SHP77 (cell line): ENCODE measurements at regions not wholly inside any gene's neighbourhood (a gene's known extent, or its start where the extent isn't known, plus 50 kb on each side); places are given as distances from the start of the nearest gene placed in this dataset.
A peak's percentile ranks its signal among the peaks of the same experiment; 100 is the strongest.
"Not testable (repeated sequence)": the region's sequence is repeated elsewhere in the genome, so short reads cannot be mapped to it uniquely, and the experiment has no call there.

Source experiments
- DNase-seq, 2 experiments: peaks; one replicate each; lab custom pipeline; 2025; lab: John Stamatoyannopoulos, UW

- peak; percentile 57 to 64 for DNase-seq
Observed at GRCh38 chr16:35102780-35103403, 1643.5 kb downstream of the TP53TG3F start.

DNA sequence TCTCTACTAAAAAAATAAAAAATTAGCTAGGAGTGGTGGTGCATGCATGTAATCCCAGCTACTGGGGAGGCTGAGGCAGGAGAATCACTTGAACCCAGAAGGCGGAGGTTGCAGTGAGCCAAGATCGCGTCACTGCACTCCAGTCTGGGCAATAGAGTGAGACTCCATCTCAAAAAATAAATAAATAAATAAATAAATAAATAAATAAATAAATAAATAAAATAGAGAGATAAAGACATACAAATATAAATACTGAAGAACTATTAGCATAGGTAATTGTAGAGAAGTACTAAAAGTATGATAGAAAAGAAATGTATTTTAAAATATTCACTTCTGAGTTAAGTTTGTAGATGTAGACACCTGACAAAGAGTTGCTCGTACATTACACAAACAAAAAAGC lies 1652.4 kb downstream of the TP53TG3F start:
- DNase-seq, result not testable (repeated sequence)

DNA sequence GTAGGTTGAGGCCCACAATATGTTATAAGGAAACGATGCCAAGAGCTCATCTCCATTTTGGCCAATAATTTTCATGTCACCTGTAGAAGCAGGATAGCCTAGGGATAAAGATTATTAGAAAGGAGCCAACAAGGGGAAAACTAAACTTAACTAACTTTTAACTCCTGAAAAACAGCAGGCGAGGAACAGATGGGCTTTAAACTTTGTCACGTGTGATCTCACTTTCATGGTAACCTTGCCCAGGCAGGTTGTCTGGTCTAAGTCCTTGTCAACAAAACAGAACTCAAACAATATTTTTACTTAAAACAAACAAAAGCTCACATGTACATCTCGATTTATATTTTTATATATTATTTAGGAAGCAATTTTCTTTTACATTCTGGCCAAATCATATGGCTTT lies 1672.0 kb downstream of the TP53TG3F start:
- DNase-seq, result no peak

DNA sequence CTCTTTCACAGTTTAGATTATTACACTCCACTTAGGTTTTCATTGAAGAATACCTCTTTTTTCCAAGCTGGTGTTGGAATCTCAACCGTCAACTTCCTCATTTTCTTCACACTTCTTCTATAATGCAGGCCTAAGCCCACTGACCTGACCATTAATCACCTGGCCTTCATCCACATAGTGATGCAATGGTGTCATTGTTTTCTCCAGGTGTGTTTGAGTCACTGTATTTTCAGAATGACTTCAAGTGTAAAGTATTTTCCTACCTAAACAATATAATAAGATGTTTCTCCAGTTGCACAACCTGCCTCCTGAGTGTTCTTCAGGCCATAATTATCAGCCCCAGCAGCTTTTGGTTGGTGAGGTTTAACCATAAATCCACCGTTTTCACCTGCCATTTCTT lies 1675.1 kb downstream of the TP53TG3F start:
- no peak for DNase-seq

- DNase-seq, result no peak
Observed at GRCh38 chr16:35140293-35140986, 1681.0 kb downstream of the TP53TG3F start.

GRCh38 chr16:35141303-35141702 lies 1681.9 kb downstream of the TP53TG3F start:
- DNase-seq, result no peak

DNA sequence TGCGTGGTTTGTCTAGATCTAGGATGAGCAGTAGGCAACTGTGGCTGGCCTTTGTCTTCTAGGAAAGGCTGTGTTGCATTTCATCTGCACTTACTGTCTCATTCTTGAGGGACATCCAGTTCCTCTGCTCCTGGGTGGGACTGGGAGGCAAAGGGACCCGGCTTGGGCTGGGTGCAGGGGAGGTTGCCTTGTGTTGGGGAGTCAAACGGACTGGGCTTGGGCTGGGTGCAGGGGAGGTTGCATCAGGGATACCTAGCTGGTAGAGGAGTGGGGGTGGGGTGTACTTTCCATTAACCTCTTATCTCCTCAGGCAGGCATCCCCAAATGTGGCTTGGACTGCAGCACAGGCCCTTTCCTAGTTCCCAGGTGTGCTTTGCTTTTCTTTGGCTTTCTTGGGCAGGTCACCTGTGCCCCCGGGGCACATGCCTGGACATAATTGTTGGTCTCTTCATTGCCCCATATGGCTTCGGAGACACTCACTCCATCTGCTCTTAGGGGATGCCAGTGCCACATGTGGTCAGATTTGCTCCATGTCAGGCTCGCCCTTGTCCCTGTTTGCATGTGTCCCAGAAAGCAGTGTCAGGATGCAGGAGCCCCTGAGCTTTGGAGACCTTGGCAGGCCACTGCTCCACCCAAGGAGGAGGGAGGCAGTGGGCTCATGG lies 1682.9 kb downstream of the TP53TG3F start:
- DNase-seq, result no peak

- no peak for DNase-seq
Observed at GRCh38 chr16:35142809-35143192, 1683.4 kb downstream of the TP53TG3F start.

DNA sequence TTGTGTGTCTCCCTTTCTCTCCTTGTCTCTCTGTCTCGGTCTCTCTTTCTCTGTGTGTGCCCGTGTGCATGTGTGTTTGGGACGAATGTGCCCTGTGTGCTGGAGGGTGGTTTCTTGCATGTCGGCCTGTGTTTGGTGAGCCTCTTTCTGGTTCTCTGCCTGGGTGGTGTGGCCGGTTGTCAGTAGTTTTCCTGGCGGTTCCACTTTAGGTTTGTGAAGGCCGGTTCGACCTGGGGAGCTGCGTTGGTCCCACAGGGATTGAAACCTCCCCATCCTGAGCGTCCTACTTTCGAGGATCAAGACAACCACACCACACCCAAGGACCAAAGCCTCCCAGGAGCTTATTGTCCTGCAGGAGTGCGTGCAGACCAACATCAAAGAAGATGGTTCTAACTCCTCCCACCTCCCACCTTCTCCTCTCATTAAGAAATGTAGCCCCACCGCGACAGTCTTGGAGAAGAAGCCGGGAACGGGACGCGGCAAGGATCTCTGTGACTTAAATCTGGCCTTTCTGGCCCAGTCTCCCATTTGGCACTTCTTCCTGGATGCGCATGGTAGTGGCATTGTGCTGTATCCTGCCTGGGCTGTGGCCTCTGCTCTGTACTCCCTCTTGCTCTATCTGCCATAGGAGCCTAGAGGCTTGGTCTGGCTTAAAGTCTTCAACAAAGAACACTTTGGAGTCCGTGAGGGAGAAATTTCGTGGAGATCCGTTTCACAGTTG lies 1685.0 kb downstream of the TP53TG3F start:
- no peak for DNase-seq

- no peak for DNase-seq
Observed at GRCh38 chr16:35146031-35146710, 1686.8 kb downstream of the TP53TG3F start.

- no peak for DNase-seq
Observed at GRCh38 chr16:35146723-35147458, 1687.5 kb downstream of the TP53TG3F start.

DNA sequence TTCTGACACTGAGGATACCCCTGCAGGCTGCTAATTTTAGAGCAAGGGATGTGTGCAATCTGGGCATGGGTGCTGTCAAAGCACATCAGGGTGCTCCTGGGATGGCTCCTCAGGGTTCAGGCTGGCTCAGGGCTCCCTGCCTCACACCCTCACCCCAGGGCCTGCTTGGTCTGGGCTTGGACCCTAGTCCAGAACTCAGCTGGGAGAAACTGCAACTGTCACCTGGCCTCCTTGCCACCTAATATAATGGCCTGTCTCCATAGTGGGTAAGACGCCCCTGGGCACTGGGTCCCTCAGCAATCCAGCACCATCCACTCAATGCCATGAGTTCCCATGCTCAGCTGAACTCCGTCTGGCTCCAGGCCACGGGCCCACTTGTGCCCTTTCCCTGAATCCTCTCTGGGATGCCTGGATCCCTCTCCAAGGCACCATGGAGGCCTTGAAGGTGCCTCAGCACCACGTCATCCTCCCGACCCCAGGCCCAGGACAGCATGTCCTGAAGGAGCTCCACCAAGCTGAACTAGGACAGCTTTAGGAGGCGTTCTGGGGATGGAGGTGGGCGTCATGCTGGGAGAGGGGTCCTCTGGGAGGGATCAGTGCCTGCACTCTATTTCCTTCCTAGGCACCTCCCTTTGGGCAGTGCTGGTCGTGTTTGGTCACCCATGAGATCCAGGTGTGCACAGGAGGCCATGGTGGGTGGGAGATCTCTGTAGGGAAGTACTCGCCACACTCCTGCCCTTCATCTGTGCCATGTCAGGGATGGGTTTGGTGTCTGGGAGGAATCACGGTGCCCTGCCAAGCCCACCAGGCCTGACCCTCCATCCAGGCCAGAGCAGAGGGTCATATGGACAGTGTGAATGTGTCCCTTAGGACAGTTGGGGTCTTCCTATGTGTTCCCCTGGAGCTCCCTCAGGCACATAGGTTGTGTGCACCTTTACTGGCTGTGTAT lies 1688.4 kb downstream of the TP53TG3F start:
- no peak for DNase-seq

- DNase-seq, result no peak
Observed at GRCh38 chr16:35148748-35149147, 1689.3 kb downstream of the TP53TG3F start.

DNA sequence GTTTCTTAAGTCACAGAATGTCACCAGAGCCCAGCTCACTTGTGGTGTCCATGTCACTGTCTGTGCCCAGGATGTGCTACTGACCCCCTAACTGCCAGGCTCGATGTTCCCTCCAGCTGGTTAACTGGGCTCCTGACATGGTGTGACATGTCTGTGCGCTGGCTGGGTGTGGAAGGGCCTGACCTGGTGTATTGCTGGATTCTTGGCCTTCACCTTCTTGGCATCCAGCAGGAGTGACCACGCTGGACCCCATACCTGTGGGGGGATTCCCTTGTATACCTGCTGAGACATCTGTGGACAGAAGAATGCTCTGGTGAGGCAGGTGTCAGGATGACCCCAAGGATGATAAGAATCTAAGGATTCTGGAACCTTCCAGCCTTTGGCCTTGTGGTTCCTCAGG lies 1690.1 kb downstream of the TP53TG3F start:
- DNase-seq, result no peak

GRCh38 chr16:35150805-35151312 lies 1691.4 kb downstream of the TP53TG3F start:
- no peak for DNase-seq

GRCh38 chr16:35152067-35152627 lies 1692.7 kb downstream of the TP53TG3F start:
- DNase-seq, result no peak

- DNase-seq, result no peak
Observed at GRCh38 chr16:35154627-35155026, 1695.2 kb downstream of the TP53TG3F start.

DNA sequence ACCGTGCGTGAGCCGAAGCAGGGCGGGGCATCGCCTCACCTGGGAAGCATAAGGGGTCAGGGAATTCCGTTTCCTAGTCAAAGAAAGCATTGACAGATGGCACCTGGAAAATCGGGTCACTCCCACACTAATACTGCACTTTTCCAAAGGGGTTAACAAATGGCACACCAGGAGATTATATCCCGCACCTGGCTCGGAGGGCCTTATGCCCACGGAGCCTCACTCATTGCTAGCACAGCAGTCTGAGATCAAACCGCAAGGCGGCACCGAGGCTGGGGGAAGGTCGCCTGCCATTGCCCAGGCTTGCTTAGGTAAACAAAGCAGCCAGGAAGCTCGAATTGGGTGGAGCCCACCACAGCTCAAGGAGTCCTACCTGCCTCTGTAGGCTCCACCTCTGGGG lies 1698.1 kb downstream of the TP53TG3F start:
- not testable (repeated sequence) for DNase-seq

GRCh38 chr16:35169324-35169723 lies 1709.9 kb downstream of the TP53TG3F start:
- not testable (repeated sequence) for DNase-seq

DNA sequence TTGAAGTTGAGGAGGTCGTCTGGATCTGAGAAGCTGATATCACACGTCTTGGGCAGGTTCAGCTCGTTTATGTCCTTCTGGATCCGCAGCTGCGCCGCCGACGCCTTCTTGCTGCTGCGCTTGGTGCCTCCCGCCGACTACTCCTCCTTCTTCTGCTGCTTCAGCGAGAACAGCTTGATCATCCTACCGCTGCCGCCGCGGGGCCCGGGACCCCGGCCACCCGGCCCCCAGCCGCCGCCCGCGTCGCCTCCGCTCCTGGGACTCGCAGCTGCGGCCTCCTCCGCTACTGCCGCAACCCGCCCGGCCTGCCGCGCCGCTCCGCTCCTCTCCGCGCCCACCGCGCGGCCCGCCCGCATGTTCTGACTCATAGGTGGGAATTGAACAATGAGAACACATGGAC lies 1710.6 kb downstream of the TP53TG3F start:
- not testable (repeated sequence) for DNase-seq
